HK-2 (cell line): ENCODE measurements at regions not wholly inside any gene's neighbourhood (a gene's known extent, or its start where the extent isn't known, plus 50 kb on each side); places are given as distances from the start of the nearest gene placed in this dataset.

Experiments
- DNase-seq: peaks from one replicate; pipeline ENCODE4 v3.0.0-alpha.2; 2018; ENCODE audit not compliant: unreplicated experiment

DNA sequence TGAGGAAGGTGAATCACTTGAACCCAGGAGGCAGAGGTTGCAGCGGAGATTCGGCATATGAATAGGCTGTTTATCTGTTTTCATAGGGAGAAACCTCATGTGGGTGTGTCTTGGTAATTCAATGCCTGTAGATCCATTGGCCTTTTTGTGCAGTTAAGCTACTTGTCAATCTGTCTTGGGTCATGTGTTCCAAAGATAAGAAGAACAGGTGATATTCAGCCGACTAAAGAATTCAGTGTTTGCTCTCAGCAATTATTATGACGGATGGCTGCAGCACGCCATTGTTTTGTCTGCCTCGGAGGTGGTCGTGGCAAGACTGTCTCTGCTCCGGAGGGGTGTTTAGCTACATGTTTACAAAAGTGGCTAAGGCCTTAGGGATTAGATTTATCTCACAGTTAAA is 573.0 kb upstream of the PCDH9 start:
- DNase-seq, result no peak

DNA sequence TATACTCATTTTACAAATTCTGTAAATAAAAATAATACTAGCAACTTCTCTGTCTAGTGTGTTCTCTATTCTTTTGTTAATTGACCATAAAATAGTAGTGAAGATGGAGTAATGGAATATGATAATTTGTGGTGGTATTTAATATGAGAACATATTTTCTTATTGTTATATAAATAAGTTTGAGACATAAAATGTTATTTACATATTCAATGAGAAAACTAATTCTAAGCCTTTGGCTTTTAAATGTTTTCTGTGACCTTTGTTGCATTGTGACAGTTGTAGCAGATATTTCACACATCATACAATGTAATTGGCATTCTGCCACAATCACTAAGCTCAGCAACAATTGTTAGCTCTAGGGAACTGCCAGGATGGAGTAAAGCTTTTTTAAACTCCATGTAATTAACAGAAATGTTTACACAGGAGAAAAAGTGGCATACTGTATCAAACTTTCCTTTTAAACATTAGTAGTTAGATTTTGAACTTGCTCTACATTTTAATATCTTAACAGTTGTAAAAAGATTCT is 562.1 kb upstream of the PCDH9 start:
- no peak for DNase-seq

DNA sequence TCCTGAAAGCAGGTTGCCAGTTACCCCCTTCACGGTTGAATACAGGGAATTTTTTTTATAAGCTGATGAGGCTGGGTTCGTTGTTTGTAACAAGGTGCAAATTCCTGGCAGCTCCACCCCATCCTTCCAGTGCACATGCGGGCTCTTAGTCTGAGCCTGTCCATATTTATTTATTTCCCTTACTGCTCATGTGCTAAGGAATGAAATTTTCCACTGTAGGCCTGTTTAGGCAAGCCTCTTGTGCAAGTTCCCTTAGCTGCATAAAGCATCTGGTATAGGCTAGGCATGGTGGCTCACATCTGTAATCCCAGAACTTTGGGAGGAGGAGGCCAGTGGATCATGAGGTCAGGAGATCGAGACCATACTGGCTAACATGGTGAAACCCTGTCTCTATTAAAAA is 560.9 kb upstream of the PCDH9 start:
- no peak for DNase-seq

DNA sequence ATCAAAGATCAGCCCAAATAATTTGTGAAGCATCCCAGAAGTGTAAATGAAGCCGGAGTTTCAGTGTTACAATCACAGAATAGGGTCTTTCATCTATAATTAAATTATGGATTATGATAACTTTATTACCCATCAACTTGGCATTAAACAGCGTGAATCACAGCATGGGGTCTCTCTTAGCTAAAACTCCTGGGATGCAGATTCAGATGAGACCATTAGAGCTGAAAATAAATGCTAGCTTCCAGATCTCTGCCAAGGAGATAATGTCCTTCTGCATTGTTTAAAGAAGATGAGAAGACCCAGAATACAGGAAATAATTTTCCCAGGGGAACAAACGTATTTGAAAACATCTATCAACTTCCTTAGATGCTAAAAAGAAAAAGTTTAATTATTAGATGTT is 546.0 kb upstream of the PCDH9 start:
- DNase-seq, result no peak

DNA sequence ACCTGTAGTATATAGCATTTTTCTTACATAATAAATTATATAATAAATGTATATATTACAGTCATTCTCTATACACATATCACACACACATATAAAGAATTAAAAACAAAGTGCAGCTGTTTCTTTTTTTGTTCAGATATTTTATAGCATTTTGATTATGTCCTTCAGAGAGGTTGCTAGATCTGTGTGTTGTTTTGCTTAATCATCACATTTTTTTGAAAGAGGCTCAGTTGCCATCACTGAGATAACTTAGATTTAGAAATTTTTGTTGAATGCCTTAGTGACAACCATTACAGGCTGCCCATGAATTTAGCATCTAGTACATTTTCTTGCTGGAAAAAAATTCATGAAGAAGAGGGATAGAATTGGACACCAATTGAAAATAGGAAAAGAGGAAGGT is 545.2 kb upstream of the PCDH9 start:
- no peak for DNase-seq

DNA sequence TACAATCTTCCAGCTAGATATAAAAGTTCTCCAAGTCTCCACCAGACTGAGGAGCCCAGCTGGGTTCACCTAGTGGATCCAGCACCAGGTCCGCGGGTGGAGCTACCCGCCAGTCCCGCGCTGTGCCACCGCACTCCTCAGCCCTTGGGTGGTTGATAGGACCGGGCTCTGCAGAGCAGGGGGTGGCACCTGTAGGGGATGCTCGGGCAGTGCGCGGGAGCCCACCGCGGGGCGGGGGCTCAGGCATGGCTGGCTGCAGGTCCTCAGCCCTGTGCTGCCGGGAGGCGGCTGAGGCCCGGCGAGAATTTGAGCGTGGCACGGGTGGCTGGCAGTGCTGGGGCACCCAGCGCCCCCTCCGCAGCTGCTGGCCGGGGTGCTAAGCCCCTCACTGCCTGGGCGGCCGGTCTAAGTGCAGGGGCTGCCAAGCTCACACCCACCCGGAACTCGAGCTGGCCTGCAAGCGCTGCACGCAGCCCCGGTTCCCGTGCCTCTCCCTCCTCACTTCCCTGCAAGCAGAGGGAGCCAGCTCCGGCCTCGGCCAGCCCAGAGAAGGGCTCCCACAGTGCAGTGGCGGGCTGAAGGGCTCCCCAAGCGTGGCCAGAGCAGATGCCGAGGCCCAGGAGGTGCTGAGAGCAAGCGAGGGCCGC is 542.8 kb upstream of the PCDH9 start:
- DNase-seq, result no peak

DNA sequence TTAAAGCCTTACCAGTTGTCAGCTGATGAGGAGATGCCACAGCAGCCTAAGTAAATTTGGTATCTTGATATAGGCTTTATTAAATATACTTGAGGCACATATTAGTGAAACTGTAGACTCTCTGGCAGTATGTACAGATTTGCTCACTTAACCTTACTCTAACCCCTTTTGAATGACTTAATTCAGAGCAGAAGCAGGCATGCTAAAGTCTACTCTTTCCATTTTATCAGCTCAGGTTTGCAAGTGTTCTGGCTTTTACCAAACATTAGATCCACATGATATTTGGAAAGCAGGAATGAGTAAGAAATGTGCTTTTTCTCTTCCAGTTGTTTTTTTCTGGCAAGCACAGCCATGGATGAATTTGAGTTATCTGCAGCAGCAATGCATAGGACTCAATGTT is 541.0 kb upstream of the PCDH9 start:
- no peak for DNase-seq

DNA sequence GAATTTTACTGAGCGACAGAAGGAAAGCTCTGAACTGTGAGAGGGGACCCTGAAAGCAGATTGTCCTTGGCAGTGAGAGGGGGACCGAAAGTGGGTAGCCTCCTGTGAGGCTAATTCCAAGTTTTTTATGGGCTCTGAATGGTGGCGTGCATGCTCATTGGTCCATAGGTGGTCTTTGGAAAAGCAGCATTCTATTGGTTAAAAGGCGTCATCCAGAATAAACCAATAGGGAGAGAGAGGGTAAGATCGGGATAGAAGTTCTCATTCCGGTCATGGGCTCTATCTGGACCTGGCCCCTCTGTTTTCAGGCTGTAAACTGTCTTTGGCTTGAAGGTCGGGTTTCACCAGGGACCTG is 539.8 kb upstream of the PCDH9 start:
- no peak for DNase-seq

DNA sequence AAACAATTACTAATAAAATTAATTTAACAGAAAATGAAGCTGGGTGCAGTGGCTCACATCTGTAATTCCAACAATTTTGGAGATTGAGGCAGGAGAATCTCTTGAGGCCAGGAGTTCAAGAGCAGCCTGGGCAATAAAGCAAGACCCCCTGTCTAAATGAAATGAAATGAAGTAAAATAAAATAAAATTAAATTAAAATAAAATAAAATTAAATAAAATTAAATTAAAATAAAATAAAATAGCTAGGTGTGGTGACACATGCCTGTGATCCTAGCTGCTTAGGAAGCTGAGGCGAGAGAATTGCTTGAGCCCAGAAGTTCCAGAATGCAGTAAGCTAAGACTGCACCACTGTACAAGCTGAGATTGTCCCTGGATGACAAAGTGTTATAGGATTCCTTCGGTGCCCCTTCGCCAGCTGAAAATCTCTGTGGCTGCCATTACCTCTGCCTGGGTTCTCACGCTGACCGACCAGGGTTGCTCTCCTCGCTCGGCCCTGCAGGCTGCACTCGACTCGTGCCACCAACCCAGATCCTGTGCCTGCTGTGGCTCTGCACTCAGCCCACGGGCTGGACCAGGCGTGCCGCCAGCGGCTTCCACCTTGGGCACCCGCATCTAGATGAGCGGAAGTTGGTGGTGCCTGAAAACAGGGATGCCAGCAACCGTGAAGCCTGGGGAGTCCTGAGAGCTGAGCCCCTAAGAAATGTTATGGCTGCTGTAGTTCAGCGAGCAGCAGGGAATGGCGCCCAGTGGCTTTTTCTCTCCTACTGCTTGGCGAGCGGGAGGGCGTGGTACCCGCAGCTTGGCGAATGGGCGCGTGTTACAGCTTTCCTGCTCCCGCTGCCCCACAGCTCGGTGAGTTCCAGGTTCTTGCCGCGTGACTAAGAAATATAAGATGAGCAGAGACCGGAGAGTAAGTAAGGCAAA is 539.2 kb upstream of the PCDH9 start:
- DNase-seq, result no peak

DNA sequence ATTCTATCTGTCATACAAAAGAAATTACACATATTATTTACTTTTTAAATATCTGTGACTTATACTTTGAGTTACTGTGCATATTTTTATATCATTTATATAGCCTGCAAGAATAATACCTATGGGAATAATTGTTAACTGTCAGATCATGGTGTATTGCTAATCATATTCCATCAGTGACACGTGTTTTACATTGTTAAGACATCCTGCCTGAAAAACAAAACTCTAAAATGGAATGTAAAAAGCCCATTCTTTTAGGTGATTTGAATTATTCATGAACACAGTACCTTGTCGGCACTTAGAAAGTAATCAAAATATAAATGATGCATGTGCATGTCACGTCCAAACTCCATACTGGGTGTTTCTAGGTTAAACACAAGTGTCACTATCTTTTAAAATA is 533.8 kb upstream of the PCDH9 start:
- no peak for DNase-seq

DNA sequence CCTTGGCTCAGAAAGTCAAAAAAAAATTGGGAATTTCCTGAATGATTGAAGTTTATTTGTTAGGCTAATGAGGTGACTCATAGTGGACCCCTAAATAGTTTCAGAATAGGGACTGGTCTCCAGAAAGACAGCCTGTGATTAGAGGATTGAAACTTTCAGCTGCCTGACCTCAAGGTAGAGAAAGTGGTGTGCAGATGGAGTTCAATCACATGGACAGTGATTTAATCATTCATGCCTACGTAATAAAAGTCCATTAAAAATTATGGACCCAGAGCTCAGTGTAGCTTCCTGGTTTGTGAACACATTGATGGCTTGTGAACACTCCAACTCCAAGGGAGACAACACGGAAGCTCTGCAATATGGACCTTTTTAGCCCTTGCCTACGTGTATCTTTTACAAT is 533.2 kb upstream of the PCDH9 start:
- DNase-seq, result no peak

DNA sequence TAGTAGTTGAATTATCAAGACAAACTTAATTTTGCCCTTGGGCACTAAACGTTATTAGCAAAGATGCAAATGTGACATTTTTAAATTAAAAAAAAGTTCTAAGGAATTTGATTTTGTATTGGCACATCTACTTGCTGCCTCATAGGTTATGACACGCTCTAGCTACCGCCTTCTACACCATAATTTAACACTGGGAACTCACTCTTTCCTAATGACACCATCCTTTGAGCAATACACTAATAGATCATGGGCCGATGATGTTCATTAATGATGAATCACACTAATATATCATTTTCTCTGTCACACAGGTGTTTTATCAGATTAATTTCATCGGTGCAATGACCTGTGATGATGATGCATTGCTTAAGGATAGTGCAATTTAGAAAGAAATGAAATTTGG is 528.8 kb upstream of the PCDH9 start:
- no peak for DNase-seq

DNA sequence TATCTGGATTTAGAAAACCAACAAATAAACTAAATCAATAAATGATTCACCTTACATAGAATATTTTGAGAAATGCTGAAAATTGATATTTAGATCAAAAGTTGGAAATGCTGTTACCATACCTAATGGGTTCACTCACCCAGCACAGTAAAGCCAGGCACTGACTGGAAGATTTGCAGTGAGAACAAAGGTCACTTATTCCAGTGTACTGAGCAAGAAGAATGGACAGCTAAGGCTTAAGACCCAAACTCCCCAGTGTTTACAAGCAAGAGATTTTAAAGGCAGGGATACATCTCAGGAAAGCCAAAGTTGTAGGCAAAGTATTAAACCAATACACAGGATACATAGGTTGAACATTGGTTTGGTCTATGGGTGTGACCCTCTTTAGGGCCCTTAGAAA is 523.9 kb upstream of the PCDH9 start:
- DNase-seq, result no peak

DNA sequence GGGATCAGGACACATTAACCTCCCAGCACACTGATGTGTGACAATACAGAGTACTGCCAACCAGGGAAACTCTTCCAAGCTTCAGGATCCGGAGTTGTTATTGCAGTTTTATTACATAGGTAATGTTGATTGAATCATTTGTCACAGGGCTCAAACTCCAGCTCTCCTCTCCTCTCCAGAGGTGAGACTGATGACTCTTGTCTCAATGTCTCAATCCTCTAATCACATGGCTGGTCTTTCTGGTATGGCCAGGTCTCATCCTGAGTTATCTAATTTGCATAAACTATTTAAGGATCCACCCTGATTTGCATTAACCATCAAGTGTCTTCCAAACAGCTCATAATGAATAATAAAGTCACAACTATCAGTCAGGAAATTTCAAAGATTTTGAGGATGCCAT is 522.6 kb upstream of the PCDH9 start:
- DNase-seq, result no peak

DNA sequence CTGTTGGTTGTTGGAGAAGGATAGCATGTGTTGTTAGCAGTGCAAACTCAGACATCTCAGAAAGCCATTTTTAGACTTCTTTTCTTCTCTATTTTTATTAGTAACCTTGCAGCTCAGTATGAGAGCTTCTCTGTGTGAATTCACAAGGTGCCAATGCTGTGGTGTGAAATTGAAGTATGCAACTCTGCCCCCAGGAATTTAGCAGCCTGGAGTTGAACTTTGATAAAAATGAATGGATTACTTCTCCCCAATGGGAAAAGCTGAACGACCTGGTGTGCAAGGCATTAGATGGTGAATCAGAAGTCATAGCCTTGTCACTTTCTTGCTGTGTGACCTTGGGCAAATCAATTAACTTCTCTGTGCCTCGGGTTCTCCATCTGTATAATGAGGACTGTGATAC is 512.3 kb upstream of the PCDH9 start:
- DNase-seq, result no peak

DNA sequence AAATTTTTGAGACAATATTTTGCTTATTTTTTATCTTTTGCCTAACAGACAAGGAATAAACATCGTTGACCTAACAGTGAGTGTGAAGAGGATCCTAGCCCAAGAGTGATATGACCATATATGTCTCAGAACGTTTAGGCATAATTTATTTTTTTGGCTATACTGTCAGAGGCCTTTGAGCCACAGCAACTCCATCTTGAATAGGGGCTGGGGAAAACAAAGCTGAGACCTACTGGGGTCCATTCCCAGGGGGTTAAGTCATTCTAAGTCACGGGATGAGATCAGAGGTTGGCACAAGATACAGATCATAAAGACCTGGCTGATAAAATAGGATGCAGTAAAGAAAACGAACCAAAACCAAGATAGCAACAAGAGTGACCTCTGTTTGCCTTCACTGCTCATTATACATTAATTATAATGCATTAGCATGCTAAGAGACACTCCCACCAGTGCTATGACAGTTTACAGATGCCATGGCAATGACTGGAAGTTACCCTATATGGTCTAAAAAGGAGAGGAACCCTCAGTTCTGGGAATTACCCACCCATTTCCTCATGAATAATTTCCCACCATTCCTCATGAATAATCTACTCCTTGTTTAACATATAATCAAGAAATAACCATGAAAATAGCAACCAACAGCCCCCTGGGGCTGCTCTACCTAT is 510.9 kb upstream of the PCDH9 start:
- no peak for DNase-seq

DNA sequence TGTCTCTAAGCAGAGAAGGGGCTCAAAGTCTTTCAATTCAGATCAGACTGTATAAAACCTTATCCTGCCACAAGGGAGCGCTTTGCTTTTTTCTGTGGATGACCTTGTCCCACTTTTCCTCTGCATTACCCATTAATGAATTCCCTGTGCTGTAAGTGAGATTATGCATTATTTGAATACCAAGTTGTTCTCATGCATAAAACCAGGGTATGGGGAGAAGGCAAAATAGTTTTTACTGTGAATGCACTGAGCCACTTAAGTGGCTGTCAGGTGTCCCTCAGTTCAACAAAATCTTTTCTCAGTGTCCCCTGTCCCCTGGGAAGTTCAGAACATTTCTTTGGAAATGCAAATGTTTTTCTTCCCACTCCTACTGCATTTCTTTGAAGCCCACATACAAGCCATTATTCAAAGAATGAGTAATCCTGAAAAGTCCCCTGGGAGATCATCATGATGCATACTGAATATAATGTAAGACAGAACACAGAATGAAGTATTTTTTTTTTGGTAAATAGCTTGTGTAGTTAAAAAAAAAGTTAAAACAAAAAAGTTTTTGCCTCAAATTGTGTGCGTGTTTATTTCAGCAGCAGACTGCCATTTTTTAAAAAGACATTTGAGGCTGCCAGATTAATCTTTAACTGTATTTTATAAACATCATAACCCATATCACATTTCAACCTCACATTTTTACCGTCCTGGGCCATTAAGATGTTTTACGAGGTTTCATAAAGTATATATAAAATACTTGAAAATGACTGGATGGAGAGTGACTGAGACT is 506.7 kb upstream of the PCDH9 start:
- peak; percentile 8 for DNase-seq

DNA sequence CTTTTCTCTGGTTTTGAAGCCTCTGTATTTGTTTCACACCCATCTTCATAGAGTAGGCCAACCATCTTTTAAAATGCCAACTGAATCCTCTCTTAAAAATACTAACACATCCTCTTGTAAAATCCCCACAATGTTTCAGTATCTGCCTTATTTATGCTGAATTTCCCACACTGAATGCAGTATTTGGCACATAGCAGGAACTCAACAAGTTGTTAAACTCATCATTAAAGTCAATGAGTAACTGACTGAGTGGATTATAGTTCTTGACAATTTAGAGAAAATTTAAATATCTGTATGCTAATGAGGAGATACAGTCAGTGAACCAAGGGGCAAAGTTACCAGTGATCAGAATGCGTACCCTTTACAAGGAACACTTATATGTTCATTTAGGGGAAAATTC is 505.5 kb upstream of the PCDH9 start:
- DNase-seq, result no peak

DNA sequence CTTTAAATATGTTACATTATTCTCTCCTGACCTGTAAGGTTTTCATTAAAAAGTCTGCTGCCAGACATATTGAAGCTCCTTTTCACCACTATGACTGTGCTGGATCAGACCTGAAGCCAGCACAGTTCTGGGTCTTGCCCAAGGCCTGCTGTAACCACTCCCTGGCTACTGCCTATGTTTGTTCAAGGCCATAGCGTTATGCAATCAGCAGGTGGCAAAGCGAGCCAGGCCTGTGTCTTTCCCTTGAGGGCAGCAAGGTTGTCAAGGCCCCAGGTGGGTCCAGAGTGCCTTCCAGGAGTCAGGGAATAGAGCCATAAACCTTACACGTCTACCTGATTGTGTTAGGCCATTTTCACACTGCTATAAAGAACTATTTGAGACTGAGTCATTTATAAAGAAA is 496.8 kb upstream of the PCDH9 start:
- DNase-seq, result no peak

DNA sequence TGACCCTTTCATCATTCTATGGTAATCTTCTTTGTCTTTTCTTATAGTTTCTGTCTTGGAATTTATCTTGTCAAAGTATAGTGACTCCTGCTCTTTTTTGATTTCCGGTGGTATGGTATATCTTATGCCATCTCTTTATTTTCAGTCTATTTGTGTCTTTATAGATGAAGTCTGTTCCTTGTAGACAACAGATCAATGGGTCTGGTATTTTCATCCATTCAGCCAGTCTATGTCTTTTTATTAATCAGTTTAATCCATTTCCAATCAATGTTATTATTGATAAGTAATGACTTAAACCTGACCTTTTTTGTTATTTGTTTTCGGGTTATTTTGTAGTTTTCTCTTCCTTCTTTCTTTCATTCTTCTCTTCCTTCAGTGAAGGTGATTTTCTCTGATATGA is 495.9 kb upstream of the PCDH9 start:
- no peak for DNase-seq

DNA sequence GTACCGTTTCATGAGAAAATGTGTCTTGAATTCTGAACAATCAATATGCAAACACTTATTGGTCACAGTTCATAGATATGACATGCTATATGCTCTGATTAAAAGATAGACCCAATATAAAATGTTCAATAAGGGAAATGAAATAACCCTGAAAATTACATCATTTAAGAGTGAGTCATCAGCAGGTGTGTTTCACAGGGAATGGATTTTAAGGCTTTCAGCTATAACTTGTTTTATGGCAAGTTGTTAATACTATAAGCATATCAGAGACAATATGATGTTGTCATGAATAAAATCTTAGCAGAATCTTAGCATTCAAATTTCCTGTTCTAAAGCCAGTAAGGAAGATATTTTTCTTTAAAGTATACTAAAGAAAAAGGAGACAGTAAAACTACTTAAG is 483.4 kb upstream of the PCDH9 start:
- no peak for DNase-seq

DNA sequence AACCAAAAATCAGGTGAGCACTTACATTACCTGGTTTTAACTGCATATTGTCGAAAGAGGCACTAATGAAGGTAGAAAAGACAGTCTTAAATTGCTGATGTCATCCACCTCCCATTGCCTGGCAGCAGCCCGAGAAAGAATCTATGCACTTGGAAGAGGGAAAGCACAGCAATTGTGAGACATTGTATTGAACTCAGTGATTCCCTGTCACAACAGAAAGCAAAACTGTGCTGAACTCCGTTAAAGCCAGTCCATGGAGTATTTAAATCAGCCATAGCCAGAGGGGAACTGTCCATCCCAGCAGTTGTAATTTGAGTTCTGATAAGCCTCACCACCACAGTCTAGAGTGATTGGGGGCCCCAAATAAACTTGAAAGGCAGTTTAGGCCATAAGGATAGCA is 466.6 kb upstream of the PCDH9 start:
- DNase-seq, result no peak
